NOMO-1 (cell line): ENCODE measurements at regions not wholly inside any gene's neighbourhood (a gene's known extent, or its start where the extent isn't known, plus 50 kb on each side); places are given as distances from the start of the nearest gene placed in this dataset.
"Not testable (repeated sequence)": the region's sequence is repeated elsewhere in the genome, so short reads cannot be mapped to it uniquely, and the experiment has no call there.

Source experiments
- DNase-seq, 2 experiments: peaks; one replicate each; lab custom pipeline; 2025; ENCODE audit not compliant: unreplicated experiment in 2 of 2; lab: John Stamatoyannopoulos, UW

GRCh38 chr4:30536231-30536630, 183.9 kb upstream of the PCDH7 start:
- no peak for DNase-seq

- no peak for DNase-seq
Measured at GRCh38 chr4:30537456-30537855, 182.7 kb upstream of the PCDH7 start.

- no peak for DNase-seq
Measured at GRCh38 chr4:30538794-30539193, 181.4 kb upstream of the PCDH7 start.

GRCh38 chr4:30543057-30543456, 177.1 kb upstream of the PCDH7 start:
- DNase-seq = no peak

GRCh38 chr4:30553151-30553550, 167.0 kb upstream of the PCDH7 start:
- DNase-seq = no peak

GRCh38 chr4:30553706-30554105, 166.5 kb upstream of the PCDH7 start:
- DNase-seq = no peak

GRCh38 chr4:30555775-30556174, 164.4 kb upstream of the PCDH7 start:
- DNase-seq = no peak

- DNase-seq = no peak
Measured at GRCh38 chr4:30559481-30559880, 160.7 kb upstream of the PCDH7 start.

GRCh38 chr4:30586850-30587249, 133.3 kb upstream of the PCDH7 start:
- DNase-seq = no peak

- not testable (repeated sequence) for DNase-seq
Measured at GRCh38 chr4:30589669-30590068, 130.5 kb upstream of the PCDH7 start.

GRCh38 chr4:30600246-30601017, 119.7 kb upstream of the PCDH7 start:
- DNase-seq = no peak

GRCh38 chr4:30601070-30601865, 118.9 kb upstream of the PCDH7 start:
- no peak for DNase-seq

- no peak for DNase-seq
Measured at GRCh38 chr4:30605616-30606190, 114.5 kb upstream of the PCDH7 start.

GRCh38 chr4:30610361-30610760, 109.8 kb upstream of the PCDH7 start:
- no peak for DNase-seq

- DNase-seq = no peak
Measured at GRCh38 chr4:30614771-30615170, 105.4 kb upstream of the PCDH7 start.

GRCh38 chr4:30616942-30617646, 103.1 kb upstream of the PCDH7 start:
- DNase-seq = no peak

- no peak for DNase-seq
Measured at GRCh38 chr4:30617836-30618235, 102.3 kb upstream of the PCDH7 start.

- no peak for DNase-seq
Measured at GRCh38 chr4:30619679-30620078, 100.5 kb upstream of the PCDH7 start.

GRCh38 chr4:30620711-30621110, 99.5 kb upstream of the PCDH7 start:
- no peak for DNase-seq

GRCh38 chr4:30630431-30630830, 89.7 kb upstream of the PCDH7 start:
- no peak for DNase-seq

GRCh38 chr4:30632751-30633150, 87.4 kb upstream of the PCDH7 start:
- no peak for DNase-seq
